ENCODE measurements at regions not wholly inside any gene's neighbourhood (a gene's known extent, or its start where the extent isn't known, plus 50 kb on each side); places are given as distances from the start of the nearest gene placed in this dataset.

- no peak for TF ChIP-seq FOSL1 (IDR thresholded peaks at IDR 0.05; ENCODE audit: insufficient read depth, low read depth, low read length)
- TF ChIP-seq CTCF (IDR thresholded peaks at IDR 0.05; ENCODE audit: control extremely low read depth in 1 of 3, insufficient read depth in 1 of 3, low read depth in 1 of 3, low read length in 3 of 3) = no peak
These were observed 58.0 kb upstream of the GSC start for GRCh38 chr14:94827711-94828447.

Measured in H1 (cell line).